ENCODE measurements at regions not wholly inside any gene's neighbourhood (a gene's known extent, or its start where the extent isn't known, plus 50 kb on each side); places are given as distances from the start of the nearest gene placed in this dataset.

DNA sequence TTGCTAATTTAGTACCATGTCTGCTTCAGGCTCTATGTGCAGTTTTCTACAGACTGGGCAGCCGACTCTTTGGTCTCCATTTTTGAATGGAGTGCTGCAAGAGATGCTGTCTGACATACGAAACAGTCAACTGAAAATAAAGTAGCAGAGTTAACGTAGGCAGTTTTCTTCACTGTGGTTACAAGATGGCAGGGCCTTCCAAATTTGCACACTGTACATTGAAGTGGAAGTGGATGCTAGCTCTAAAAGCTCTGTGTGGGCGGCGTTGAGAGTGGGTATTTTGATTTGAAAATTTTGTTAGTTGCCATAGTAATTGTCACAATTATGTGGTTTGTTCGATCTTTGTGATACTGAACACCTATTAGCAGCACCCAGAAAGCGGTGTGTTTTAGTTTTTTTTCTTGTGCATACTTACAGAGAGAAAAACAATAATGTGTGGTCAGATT lies 154.9 kb upstream of the ATP2B1 start:
- TF ChIP-seq, protein P1, sequence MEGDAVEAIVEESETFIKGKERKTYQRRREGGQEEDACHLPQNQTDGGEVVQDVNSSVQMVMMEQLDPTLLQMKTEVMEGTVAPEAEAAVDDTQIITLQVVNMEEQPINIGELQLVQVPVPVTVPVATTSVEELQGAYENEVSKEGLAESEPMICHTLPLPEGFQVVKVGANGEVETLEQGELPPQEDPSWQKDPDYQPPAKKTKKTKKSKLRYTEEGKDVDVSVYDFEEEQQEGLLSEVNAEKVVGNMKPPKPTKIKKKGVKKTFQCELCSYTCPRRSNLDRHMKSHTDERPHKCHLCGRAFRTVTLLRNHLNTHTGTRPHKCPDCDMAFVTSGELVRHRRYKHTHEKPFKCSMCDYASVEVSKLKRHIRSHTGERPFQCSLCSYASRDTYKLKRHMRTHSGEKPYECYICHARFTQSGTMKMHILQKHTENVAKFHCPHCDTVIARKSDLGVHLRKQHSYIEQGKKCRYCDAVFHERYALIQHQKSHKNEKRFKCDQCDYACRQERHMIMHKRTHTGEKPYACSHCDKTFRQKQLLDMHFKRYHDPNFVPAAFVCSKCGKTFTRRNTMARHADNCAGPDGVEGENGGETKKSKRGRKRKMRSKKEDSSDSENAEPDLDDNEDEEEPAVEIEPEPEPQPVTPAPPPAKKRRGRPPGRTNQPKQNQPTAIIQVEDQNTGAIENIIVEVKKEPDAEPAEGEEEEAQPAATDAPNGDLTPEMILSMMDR (IDR thresholded peaks at IDR 0.05; ENCODE audit: low read depth, low read length), result no peak
- no peak for TF ChIP-seq EZH2phosphoT487 (IDR thresholded peaks at IDR 0.05; ENCODE audit: low read depth)
- Histone ChIP-seq H3K4me2 (ENCODE audit: low read length) (peak overlapping the region; percentile 75), H3K36me3 (replicated peaks; ENCODE audit: low read depth, low read length) (no peaks in the 10 kb centered on the region), H3K79me2 (ENCODE audit: low read length) (no peaks in the 10 kb centered on the region), H3K4me1 (ENCODE audit: low read length) (peaks cover 39% of the 10 kb centered on the region), H3K4me3 (ENCODE audit: low read length) (peak overlapping the region; percentile 60), H2AFZ (ENCODE audit: low read depth, low read length) (peak overlapping the region; percentile 52), H3K27me3 (ENCODE audit: low read depth, low read length) (no peaks in the 10 kb centered on the region; the same call in 1 of the 2 replicates), H3K9ac (ENCODE audit: low read length) (peak overlapping the region; percentile 66), H3K27ac (ENCODE audit: low read length) (peak overlapping the region; percentile 65), H4K20me1 (ENCODE audit: insufficient read depth, low read length) (no peaks in the 10 kb centered on the region), H3K9me3 (ENCODE audit: insufficient read depth, low read length) (0 out of 2 replicates have a peak, but pooled peaks cover 5% of the 10 kb centered on the region)

GRCh38 chr12:89862511-89863445 lies 154.1 kb upstream of the ATP2B1 start:
- peak overlapping the region; percentile 75 for H3K4me2 ChIP-seq (ENCODE audit: low read length)
- H3K27me3 ChIP-seq (ENCODE audit: low read depth, low read length), result no peaks in the 10 kb centered on the region; the same call in 1 of the 2 replicates
- H3K4me3 ChIP-seq (ENCODE audit: low read length), result peak overlapping the region; percentile 60
- H3K79me2 ChIP-seq (ENCODE audit: low read length), result no peaks in the 10 kb centered on the region
- H2AFZ ChIP-seq (ENCODE audit: low read depth, low read length), result peak overlapping the region; percentile 52
- H3K9ac ChIP-seq (ENCODE audit: low read length), result peak overlapping the region; percentile 66
- 0 out of 2 replicates have a peak, but pooled peaks cover 5% of the 10 kb centered on the region for H3K9me3 ChIP-seq (ENCODE audit: insufficient read depth, low read length)
- no peaks in the 10 kb centered on the region for H3K36me3 ChIP-seq (replicated peaks; ENCODE audit: low read depth, low read length)
- H4K20me1 ChIP-seq (ENCODE audit: insufficient read depth, low read length), result no peaks in the 10 kb centered on the region
- TF ChIP-seq, protein P1 (IDR thresholded peaks at IDR 0.05; ENCODE audit: low read depth, low read length), result no peak
- TF ChIP-seq EZH2phosphoT487 (IDR thresholded peaks at IDR 0.05; ENCODE audit: low read depth), result no peak
- H3K4me1 ChIP-seq (ENCODE audit: low read length), result peaks cover 46% of the 10 kb centered on the region
- peak overlapping the region; percentile 65 for H3K27ac ChIP-seq (ENCODE audit: low read length)

- Histone ChIP-seq H3K4me3 (ENCODE audit: low read length) (no peak overlapping the region), H2AFZ (ENCODE audit: low read depth, low read length) (no peak overlapping the region), H3K9me3 (ENCODE audit: insufficient read depth, low read length) (0 out of 2 replicates have a peak, but pooled peaks cover 5% of the 10 kb centered on the region), H3K36me3 (replicated peaks; ENCODE audit: low read depth, low read length) (no peaks in the 10 kb centered on the region), H3K79me2 (ENCODE audit: low read length) (no peaks in the 10 kb centered on the region), H3K9ac (ENCODE audit: low read length) (no peak overlapping the region), H3K4me1 (ENCODE audit: low read length) (peaks cover 62% of the 10 kb centered on the region), H3K27me3 (ENCODE audit: low read depth, low read length) (peaks cover 1% of the 10 kb centered on the region; the same call in 1 of the 2 replicates), H4K20me1 (ENCODE audit: insufficient read depth, low read length) (no peaks in the 10 kb centered on the region), H3K4me2 (ENCODE audit: low read length) (no peak overlapping the region), H3K27ac (ENCODE audit: low read length) (no peak overlapping the region)
- TF ChIP-seq, protein P1 (IDR thresholded peaks at IDR 0.05; ENCODE audit: low read depth, low read length), result no peak
- no peak for TF ChIP-seq EZH2phosphoT487 (IDR thresholded peaks at IDR 0.05; ENCODE audit: low read depth)
Observed at GRCh38 chr12:89861086-89861485, 152.4 kb upstream of the ATP2B1 start.

GRCh38 chr12:89859508-89860220 lies 151.0 kb upstream of the ATP2B1 start:
- Histone ChIP-seq H3K9me3 (ENCODE audit: insufficient read depth, low read length) (no peaks in the 10 kb centered on the region), H3K9ac (ENCODE audit: low read length) (no peak overlapping the region), H2AFZ (ENCODE audit: low read depth, low read length) (no peak overlapping the region), H3K27me3 (ENCODE audit: low read depth, low read length) (peaks cover 15% of the 10 kb centered on the region), H3K27ac (ENCODE audit: low read length) (no peak overlapping the region), H3K36me3 (replicated peaks; ENCODE audit: low read depth, low read length) (no peaks in the 10 kb centered on the region), H3K4me3 (ENCODE audit: low read length) (no peak overlapping the region), H3K4me1 (ENCODE audit: low read length) (peaks cover 72% of the 10 kb centered on the region), H3K4me2 (ENCODE audit: low read length) (peak overlapping the region; percentile 71; the same call in 1 of the 2 replicates), H3K79me2 (ENCODE audit: low read length) (no peaks in the 10 kb centered on the region), H4K20me1 (ENCODE audit: insufficient read depth, low read length) (no peaks in the 10 kb centered on the region)
- TF ChIP-seq, protein P1 (IDR thresholded peaks at IDR 0.05; ENCODE audit: low read depth, low read length), result peak; percentile 24
- no peak for TF ChIP-seq EZH2phosphoT487 (IDR thresholded peaks at IDR 0.05; ENCODE audit: low read depth)
